ENCODE measurements at regions not wholly inside any gene's neighbourhood (a gene's known extent, or its start where the extent isn't known, plus 50 kb on each side); places are given as distances from the start of the nearest gene placed in this dataset.

GRCh38 chr4:60365176-60365575, 835.0 kb upstream of the ADGRL3 start:
- TF ChIP-seq CTCF (IDR thresholded peaks at IDR 0.05) (no peak), POLR2A (IDR thresholded peaks at IDR 0.05) (no peak)
